Endodermal cell (in vitro differentiated cells): ENCODE measurements at regions not wholly inside any gene's neighbourhood (a gene's known extent, or its start where the extent isn't known, plus 50 kb on each side); places are given as distances from the start of the nearest gene placed in this dataset.

Experiments
- DNase-seq: peaks from one replicate; pipeline ENCODE4 v3.0.0-alpha.2; 2017
- H3K27ac ChIP-seq: 2 replicates; pipeline ENCODE4 v1.5.1; 2013; ENCODE audit warnings: mild to moderate bottlenecking, low read depth, low read length, moderate library complexity
- H3K27me3 ChIP-seq: 2 replicates; pipeline ENCODE4 v1.6.1; 2013; ENCODE audit warnings: mild to moderate bottlenecking, low read length, moderate library complexity; ENCODE audit not compliant: insufficient read depth, control insufficient read depth, poor library complexity, severe bottlenecking
- H3K36me3 ChIP-seq: 2 replicates; pipeline ENCODE4 v1.7.0; 2013; ENCODE audit warnings: mild to moderate bottlenecking, low read length, moderate library complexity; ENCODE audit not compliant: control insufficient read depth, insufficient read depth
- H3K4me1 ChIP-seq: one replicate; pipeline ENCODE4 v1.7.0; 2013; ENCODE audit warnings: low read length; ENCODE audit not compliant: control insufficient read depth, insufficient read depth
- H3K4me3 ChIP-seq: 2 replicates; pipeline ENCODE4 v1.5.1; 2013; ENCODE audit warnings: mild to moderate bottlenecking, low read length, moderate library complexity
- H3K9ac ChIP-seq: 2 replicates; pipeline ENCODE4 v1.6.1; 2013; ENCODE audit warnings: mild to moderate bottlenecking, low read length, moderate library complexity; ENCODE audit not compliant: poor library complexity, severe bottlenecking; ENCODE audit errors: extremely low read depth
- H3K9me3 ChIP-seq: 2 replicates; pipeline ENCODE4 v1.6.1; 2013; ENCODE audit warnings: mild to moderate bottlenecking, low read length, moderate library complexity; ENCODE audit not compliant: control insufficient read depth
- H3K27ac Mint-ChIP-seq: 2 replicates; pipeline ENCODE4 v1.8.0; 2020; ENCODE audit warnings: mixed read lengths
- H3K27me3 Mint-ChIP-seq: 2 replicates; pipeline ENCODE4 v1.8.0; 2021; ENCODE audit warnings: mild to moderate bottlenecking, mixed read lengths; ENCODE audit not compliant: insufficient read depth
- H3K36me3 Mint-ChIP-seq: 2 replicates; pipeline ENCODE4 v1.8.0; 2020; ENCODE audit warnings: low read depth, mixed read lengths
- H3K4me1 Mint-ChIP-seq: 2 replicates; pipeline ENCODE4 v1.8.0; 2020; ENCODE audit warnings: mixed read lengths
- H3K4me3 Mint-ChIP-seq: 2 replicates; pipeline ENCODE4 v1.8.0; 2020; ENCODE audit warnings: mild to moderate bottlenecking, moderate library complexity, mixed read lengths
- H3K9me3 Mint-ChIP-seq: 2 replicates; pipeline ENCODE4 v1.8.0; 2020; ENCODE audit warnings: mild to moderate bottlenecking, mixed read lengths
- CTCF ChIP-seq: fragments of 200-600 bp; sonication (generic); conservative IDR thresholded peaks from 2 replicates; pipeline ENCODE4 v1.5.0; 2021; ENCODE audit warnings: antibody characterized with exemption, mild to moderate bottlenecking
- WGBS, 2 experiments: methylation state at CpG; one replicate each; pipeline versions ENCODE4 v1.1.5 to v1.1.7; 2013; ENCODE audit warnings: missing lambda C conversion rate in 2 of 2, mixed read lengths in 1 of 2; ENCODE audit not compliant: insufficient coverage in 1 of 2, insufficient read length in 1 of 2; 5-methylcytosine and 5-hydroxymethylcytosine counted together

DNA sequence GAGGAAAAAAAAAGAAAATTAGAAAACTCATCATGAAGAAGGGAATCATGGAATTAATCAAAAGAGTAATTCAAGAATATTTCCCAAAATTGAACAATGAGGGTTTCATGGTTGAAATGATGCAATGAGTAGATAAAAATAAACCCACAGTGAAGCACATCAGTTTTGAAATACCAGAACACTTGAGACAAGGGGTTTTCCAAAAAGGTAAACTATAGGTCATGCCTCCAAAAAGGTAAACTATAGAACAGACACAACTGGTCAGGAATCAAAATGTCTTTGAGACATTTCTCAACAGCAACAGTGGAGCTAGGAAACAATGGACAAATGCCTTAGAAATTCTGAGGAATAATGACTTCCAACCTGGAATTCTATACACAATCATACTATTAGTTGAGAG, 60.2 kb upstream of the PCSK5 start:
- H3K27me3 ChIP-seq, result no peaks in the 10 kb centered on the region
- H3K4me1 ChIP-seq, result no peaks in the 10 kb centered on the region
- no peaks in the 10 kb centered on the region for H3K36me3 Mint-ChIP-seq
- H3K9me3 ChIP-seq, result peaks cover 3% of the 10 kb centered on the region
- H3K27me3 Mint-ChIP-seq, result no peaks in the 10 kb centered on the region
- no peak overlapping the region for H3K9ac ChIP-seq
- no peak overlapping the region for H3K4me3 Mint-ChIP-seq
- H3K27ac Mint-ChIP-seq, result no peak overlapping the region
- H3K36me3 ChIP-seq, result no peaks in the 10 kb centered on the region
- peaks cover 3% of the 10 kb centered on the region for H3K4me1 Mint-ChIP-seq
- H3K27ac ChIP-seq, result no peak overlapping the region
- H3K4me3 ChIP-seq, result no peak overlapping the region
- no peak for DNase-seq
- TF ChIP-seq CTCF, result no peak
- H3K9me3 Mint-ChIP-seq, result no peaks in the 10 kb centered on the region

GRCh38 chr9:75833778-75834177, 56.7 kb upstream of the PCSK5 start:
- Histone ChIP-seq H3K36me3 (no peaks in the 10 kb centered on the region), H3K4me3 (no peak overlapping the region), H3K9me3 (no peaks in the 10 kb centered on the region), H3K27me3 (no peaks in the 10 kb centered on the region), H3K4me1 (no peaks in the 10 kb centered on the region), H3K9ac (no peak overlapping the region), H3K27ac (no peak overlapping the region)
- Mint-ChIP-seq H3K9me3 (no peaks in the 10 kb centered on the region), H3K36me3 (no peaks in the 10 kb centered on the region), H3K27ac (no peak overlapping the region), H3K4me3 (no peak overlapping the region), H3K27me3 (no peaks in the 10 kb centered on the region), H3K4me1 (peaks cover 3% of the 10 kb centered on the region)
- DNase-seq, result no peak
- TF ChIP-seq CTCF, result no peak

- Mint-ChIP-seq H3K4me3 (no peak overlapping the region), H3K27me3 (no peaks in the 10 kb centered on the region), H3K36me3 (no peaks in the 10 kb centered on the region), H3K27ac (no peak overlapping the region), H3K9me3 (no peaks in the 10 kb centered on the region), H3K4me1 (peaks cover 3% of the 10 kb centered on the region)
- Histone ChIP-seq H3K4me1 (no peaks in the 10 kb centered on the region), H3K27ac (no peak overlapping the region), H3K9me3 (no peaks in the 10 kb centered on the region), H3K4me3 (no peak overlapping the region), H3K27me3 (no peaks in the 10 kb centered on the region), H3K36me3 (no peaks in the 10 kb centered on the region), H3K9ac (no peak overlapping the region)
- 75% methylated on average over 1 of the region's 2 CpGs; no CpG with 5 or more reads in 1 of the 2 experiments for WGBS, 2 experiments
- DNase-seq, result no peak
- TF ChIP-seq CTCF, result no peak
These were observed 55.6 kb upstream of the PCSK5 start for GRCh38 chr9:75834878-75835277.
